KOPT-K1 (cell line): ENCODE measurements at regions not wholly inside any gene's neighbourhood (a gene's known extent, or its start where the extent isn't known, plus 50 kb on each side); places are given as distances from the start of the nearest gene placed in this dataset.

ENCODE experiments used
- H3K27ac ChIP-seq: fragments of 200-600 bp; sonication (generic); 2 replicates; pipeline ENCODE4 v1.5.1; 2016; ENCODE audit warnings: antibody characterized with exemption, mild to moderate bottlenecking, low read depth, low read length; ENCODE audit not compliant: poor library complexity, severe bottlenecking
- H3K36me3 ChIP-seq: fragments of 200-600 bp; sonication (generic); 2 replicates; pipeline ENCODE4 v1.5.1; 2017; ENCODE audit warnings: antibody characterized with exemption, mild to moderate bottlenecking, low read length, moderate library complexity; ENCODE audit not compliant: insufficient read depth
- H3K9me3 ChIP-seq: fragments of 200-600 bp; sonication (generic); 2 replicates; pipeline ENCODE4 v1.5.1; 2017; ENCODE audit warnings: antibody characterized with exemption, low read length, mild to moderate bottlenecking; ENCODE audit not compliant: insufficient read depth, poor library complexity, severe bottlenecking

GRCh38 chr2:64751286-64752260, 97.9 kb upstream of the SERTAD2 start:
- Histone ChIP-seq H3K36me3 (no peaks in the 10 kb centered on the region), H3K27ac (peak overlapping the region; percentile 72), H3K9me3 (no peaks in the 10 kb centered on the region)

- Histone ChIP-seq H3K9me3 (no peaks in the 10 kb centered on the region), H3K36me3 (no peaks in the 10 kb centered on the region), H3K27ac (no peak overlapping the region)
Observed at GRCh38 chr2:64753399-64753798, 99.7 kb upstream of the SERTAD2 start.

- no peaks in the 10 kb centered on the region for H3K36me3 ChIP-seq
- H3K9me3 ChIP-seq, result no peaks in the 10 kb centered on the region
- H3K27ac ChIP-seq, result no peak overlapping the region
Observed at GRCh38 chr2:64754570-64754969, 100.9 kb upstream of the SERTAD2 start.

- H3K9me3 ChIP-seq, result no peaks in the 10 kb centered on the region
- no peaks in the 10 kb centered on the region for H3K36me3 ChIP-seq
- H3K27ac ChIP-seq, result no peak overlapping the region
Observed at GRCh38 chr2:64757126-64757525, 103.4 kb upstream of the SERTAD2 start.

GRCh38 chr2:64760128-64760527, 106.4 kb upstream of the SERTAD2 start:
- H3K36me3 ChIP-seq, result no peaks in the 10 kb centered on the region
- H3K9me3 ChIP-seq, result no peaks in the 10 kb centered on the region
- H3K27ac ChIP-seq, result no peak overlapping the region

GRCh38 chr2:64762301-64762997, 108.7 kb upstream of the SERTAD2 start:
- Histone ChIP-seq H3K9me3 (no peaks in the 10 kb centered on the region), H3K27ac (no peak overlapping the region), H3K36me3 (no peaks in the 10 kb centered on the region)

GRCh38 chr2:64763126-64763525, 109.4 kb upstream of the SERTAD2 start:
- H3K9me3 ChIP-seq, result no peaks in the 10 kb centered on the region
- H3K27ac ChIP-seq, result no peak overlapping the region
- no peaks in the 10 kb centered on the region for H3K36me3 ChIP-seq

- no peaks in the 10 kb centered on the region for H3K9me3 ChIP-seq
- H3K36me3 ChIP-seq, result no peaks in the 10 kb centered on the region
Observed at GRCh38 chr2:64765160-64765805, 111.6 kb upstream of the SERTAD2 start.

GRCh38 chr2:64766841-64767669, 113.3 kb upstream of the SERTAD2 start:
- Histone ChIP-seq H3K36me3 (no peaks in the 10 kb centered on the region), H3K27ac (peak overlapping the region; percentile 69), H3K9me3 (no peaks in the 10 kb centered on the region)

More at GRCh38 chr2:64765160-64765805, 111.6 kb upstream of the SERTAD2 start:
- no peak overlapping the region for H3K27ac ChIP-seq

- no peaks in the 10 kb centered on the region for H3K36me3 ChIP-seq
- no peaks in the 10 kb centered on the region for H3K9me3 ChIP-seq
- peak overlapping the region; percentile 69 for H3K27ac ChIP-seq
Observed at GRCh38 chr2:64767670-64768468, 114.2 kb upstream of the SERTAD2 start.

- Histone ChIP-seq H3K36me3 (no peaks in the 10 kb centered on the region), H3K9me3 (no peaks in the 10 kb centered on the region), H3K27ac (peak overlapping the region; percentile 69)
Observed at GRCh38 chr2:64768491-64769005, 114.8 kb upstream of the SERTAD2 start.

GRCh38 chr2:64769392-64770044, 115.8 kb upstream of the SERTAD2 start:
- Histone ChIP-seq H3K9me3 (no peaks in the 10 kb centered on the region), H3K36me3 (no peaks in the 10 kb centered on the region), H3K27ac (no peak overlapping the region)

- Histone ChIP-seq H3K27ac (no peak overlapping the region), H3K36me3 (no peaks in the 10 kb centered on the region), H3K9me3 (peaks cover under 1% of the 10 kb centered on the region)
Observed at GRCh38 chr2:64770137-64770780, 116.5 kb upstream of the SERTAD2 start.
